ENCODE measurements at regions not wholly inside any gene's neighbourhood (a gene's known extent, or its start where the extent isn't known, plus 50 kb on each side); places are given as distances from the start of the nearest gene placed in this dataset.

- TF ChIP-seq IRF9 (CRISPR knock-in tag; IDR thresholded peaks at IDR 0.05; ENCODE audit: borderline replicate concordance) (peak; percentile 38; the same call in 1 of the 2 replicates), ZNF138 (CRISPR knock-in tag; IDR thresholded peaks at IDR 0.05; ENCODE audit: low read depth) (peak; percentile 88; the same call in 1 of the 2 replicates), SALL1 (CRISPR knock-in tag; IDR thresholded peaks at IDR 0.05) (peak; percentile 57), STAG1 (CRISPR knock-in tag; IDR thresholded peaks at IDR 0.05) (peak; percentile 41), NFATC3 (CRISPR knock-in tag; IDR thresholded peaks at IDR 0.05) (0 out of 2 replicates have a peak, but pooled peaks have one; percentile 40), TOPORS (CRISPR knock-in tag; IDR thresholded peaks at IDR 0.05) (peak; percentile 65; the same call in 1 of the 2 replicates), ZNF547 (CRISPR knock-in tag; IDR thresholded peaks at IDR 0.05) (peak; percentile 62; the same call in 1 of the 2 replicates), REPIN1 (CRISPR knock-in tag; IDR thresholded peaks at IDR 0.05; ENCODE audit: borderline replicate concordance, low read depth) (0 out of 2 replicates have a peak, but pooled peaks have one; percentile 51), ZMAT3 (CRISPR knock-in tag; conservative IDR thresholded peaks at IDR 0.05) (0 out of 2 replicates have a peak, but pooled peaks have one; percentile 11), ZNF44 (CRISPR knock-in tag; IDR thresholded peaks at IDR 0.05) (0 out of 2 replicates have a peak, but pooled peaks have one; percentile 22), ZNF747 (CRISPR knock-in tag; IDR thresholded peaks at IDR 0.05; ENCODE audit: borderline replicate concordance) (0 out of 2 replicates have a peak, but pooled peaks have one; percentile 69), ZNF292 (CRISPR knock-in tag; IDR thresholded peaks at IDR 0.05; ENCODE audit: borderline replicate concordance, low read depth) (peak; percentile 33; the same call in 1 of the 2 replicates), CBX1 (IDR thresholded peaks at IDR 0.05; ENCODE audit: low read depth) (peak; percentile 62), SKIL (CRISPR knock-in tag; IDR thresholded peaks at IDR 0.05; ENCODE audit: borderline replicate concordance) (peak; percentile 53), ZBTB42 (CRISPR knock-in tag; IDR thresholded peaks at IDR 0.05) (0 out of 2 replicates have a peak, but pooled peaks have one; percentile 20), CAMTA2 (CRISPR knock-in tag; IDR thresholded peaks at IDR 0.05; ENCODE audit: borderline replicate concordance) (peak; percentile 22), FUBP1 (CRISPR knock-in tag; IDR thresholded peaks at IDR 0.05; ENCODE audit: borderline replicate concordance) (peak; percentile 59; the same call in 1 of the 2 replicates)
- TF ChIP-seq, protein P1, sequence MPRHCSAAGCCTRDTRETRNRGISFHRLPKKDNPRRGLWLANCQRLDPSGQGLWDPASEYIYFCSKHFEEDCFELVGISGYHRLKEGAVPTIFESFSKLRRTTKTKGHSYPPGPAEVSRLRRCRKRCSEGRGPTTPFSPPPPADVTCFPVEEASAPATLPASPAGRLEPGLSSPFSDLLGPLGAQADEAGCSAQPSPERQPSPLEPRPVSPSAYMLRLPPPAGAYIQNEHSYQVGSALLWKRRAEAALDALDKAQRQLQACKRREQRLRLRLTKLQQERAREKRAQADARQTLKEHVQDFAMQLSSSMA (CRISPR knock-in tag; IDR thresholded peaks at IDR 0.05) = 0 out of 2 replicates have a peak, but pooled peaks have one; percentile 34
- TF ChIP-seq, protein P2, sequence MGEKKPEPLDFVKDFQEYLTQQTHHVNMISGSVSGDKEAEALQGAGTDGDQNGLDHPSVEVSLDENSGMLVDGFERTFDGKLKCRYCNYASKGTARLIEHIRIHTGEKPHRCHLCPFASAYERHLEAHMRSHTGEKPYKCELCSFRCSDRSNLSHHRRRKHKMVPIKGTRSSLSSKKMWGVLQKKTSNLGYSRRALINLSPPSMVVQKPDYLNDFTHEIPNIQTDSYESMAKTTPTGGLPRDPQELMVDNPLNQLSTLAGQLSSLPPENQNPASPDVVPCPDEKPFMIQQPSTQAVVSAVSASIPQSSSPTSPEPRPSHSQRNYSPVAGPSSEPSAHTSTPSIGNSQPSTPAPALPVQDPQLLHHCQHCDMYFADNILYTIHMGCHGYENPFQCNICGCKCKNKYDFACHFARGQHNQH (CRISPR knock-in tag; IDR thresholded peaks at IDR 0.05) = peak; percentile 88; the same call in 1 of the 2 replicates
- TF ChIP-seq, protein P3, sequence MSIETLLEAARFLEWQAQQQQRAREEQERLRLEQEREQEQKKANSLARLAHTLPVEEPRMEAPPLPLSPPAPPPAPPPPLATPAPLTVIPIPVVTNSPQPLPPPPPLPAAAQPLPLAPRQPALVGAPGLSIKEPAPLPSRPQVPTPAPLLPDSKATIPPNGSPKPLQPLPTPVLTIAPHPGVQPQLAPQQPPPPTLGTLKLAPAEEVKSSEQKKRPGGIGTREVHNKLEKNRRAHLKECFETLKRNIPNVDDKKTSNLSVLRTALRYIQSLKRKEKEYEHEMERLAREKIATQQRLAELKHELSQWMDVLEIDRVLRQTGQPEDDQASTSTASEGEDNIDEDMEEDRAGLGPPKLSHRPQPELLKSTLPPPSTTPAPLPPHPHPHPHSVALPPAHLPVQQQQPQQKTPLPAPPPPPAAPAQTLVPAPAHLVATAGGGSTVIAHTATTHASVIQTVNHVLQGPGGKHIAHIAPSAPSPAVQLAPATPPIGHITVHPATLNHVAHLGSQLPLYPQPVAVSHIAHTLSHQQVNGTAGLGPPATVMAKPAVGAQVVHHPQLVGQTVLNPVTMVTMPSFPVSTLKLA (IDR thresholded peaks at IDR 0.05) = peak; percentile 20; the same call in 1 of the 2 replicates
These were observed 155.2 kb upstream of the AFDN start (continued) for GRCh38 chr6:167671379-167671976.
